ENCODE measurements at regions not wholly inside any gene's neighbourhood (a gene's known extent, or its start where the extent isn't known, plus 50 kb on each side); places are given as distances from the start of the nearest gene placed in this dataset.

DNA sequence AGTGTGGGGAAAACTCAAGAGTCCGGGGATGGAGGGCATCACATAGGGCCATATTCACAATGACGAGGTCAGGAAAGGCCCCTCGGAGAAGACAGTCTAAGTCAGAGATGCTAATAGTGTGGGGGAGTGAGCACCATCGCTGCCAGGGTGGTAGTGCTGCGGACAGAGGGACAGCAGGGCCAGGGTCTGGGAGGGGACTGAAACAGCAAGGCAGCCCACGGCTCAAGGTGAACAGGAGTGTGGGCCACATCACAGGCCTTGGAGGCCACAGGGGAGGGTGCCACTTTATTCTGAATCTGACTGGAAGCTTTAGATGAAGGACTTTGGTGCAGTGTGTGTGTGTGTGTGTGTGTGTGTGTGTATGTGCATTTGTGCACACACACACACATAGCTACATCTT, 130.9 kb upstream of the GLI2 start:
- H3K27ac ChIP-seq, result no peak overlapping the region
- intact Hi-C loops (cut with DNase I), result no loop called here
- no peak for DNase-seq
- no peak overlapping the region for H3K4me3 ChIP-seq
- WGBS, 3 donors, result 87 to 95% (median 89%) methylated on average over 6 of the region's 6 CpGs
- no peaks in the 10 kb centered on the region for H3K36me3 ChIP-seq
- H3K9me3 ChIP-seq, result no peaks in the 10 kb centered on the region
- TF ChIP-seq POLR2A (IDR thresholded peaks at IDR 0.05), result no peak
- no peak for TF ChIP-seq EP300 (IDR thresholded peaks at IDR 0.05)
- TF ChIP-seq, protein P1, sequence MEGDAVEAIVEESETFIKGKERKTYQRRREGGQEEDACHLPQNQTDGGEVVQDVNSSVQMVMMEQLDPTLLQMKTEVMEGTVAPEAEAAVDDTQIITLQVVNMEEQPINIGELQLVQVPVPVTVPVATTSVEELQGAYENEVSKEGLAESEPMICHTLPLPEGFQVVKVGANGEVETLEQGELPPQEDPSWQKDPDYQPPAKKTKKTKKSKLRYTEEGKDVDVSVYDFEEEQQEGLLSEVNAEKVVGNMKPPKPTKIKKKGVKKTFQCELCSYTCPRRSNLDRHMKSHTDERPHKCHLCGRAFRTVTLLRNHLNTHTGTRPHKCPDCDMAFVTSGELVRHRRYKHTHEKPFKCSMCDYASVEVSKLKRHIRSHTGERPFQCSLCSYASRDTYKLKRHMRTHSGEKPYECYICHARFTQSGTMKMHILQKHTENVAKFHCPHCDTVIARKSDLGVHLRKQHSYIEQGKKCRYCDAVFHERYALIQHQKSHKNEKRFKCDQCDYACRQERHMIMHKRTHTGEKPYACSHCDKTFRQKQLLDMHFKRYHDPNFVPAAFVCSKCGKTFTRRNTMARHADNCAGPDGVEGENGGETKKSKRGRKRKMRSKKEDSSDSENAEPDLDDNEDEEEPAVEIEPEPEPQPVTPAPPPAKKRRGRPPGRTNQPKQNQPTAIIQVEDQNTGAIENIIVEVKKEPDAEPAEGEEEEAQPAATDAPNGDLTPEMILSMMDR (IDR thresholded peaks at IDR 0.05), result no peak
- no peaks in the 10 kb centered on the region for H3K4me1 ChIP-seq (ENCODE audit: insufficient read depth)
- no peaks in the 10 kb centered on the region for H3K27me3 ChIP-seq

- H3K4me3 ChIP-seq, result no peak overlapping the region
- TF ChIP-seq POLR2A (IDR thresholded peaks at IDR 0.05) (no peak), EP300 (IDR thresholded peaks at IDR 0.05) (no peak)
- TF ChIP-seq, protein P1 (IDR thresholded peaks at IDR 0.05), result no peak
- H3K27me3 ChIP-seq, result no peaks in the 10 kb centered on the region
- H3K36me3 ChIP-seq, result no peaks in the 10 kb centered on the region
- H3K27ac ChIP-seq, result no peak overlapping the region
- WGBS, 3 donors, result 79 to 83% (median 81%) methylated on average over 10 of the region's 10 CpGs
- intact Hi-C loops (cut with DNase I), result no loop called here
- no peak for DNase-seq
- H3K4me1 ChIP-seq (ENCODE audit: insufficient read depth), result no peaks in the 10 kb centered on the region
- no peaks in the 10 kb centered on the region for H3K9me3 ChIP-seq
These were observed 130.3 kb upstream of the GLI2 start for GRCh38 chr2:120605231-120605935.

DNA sequence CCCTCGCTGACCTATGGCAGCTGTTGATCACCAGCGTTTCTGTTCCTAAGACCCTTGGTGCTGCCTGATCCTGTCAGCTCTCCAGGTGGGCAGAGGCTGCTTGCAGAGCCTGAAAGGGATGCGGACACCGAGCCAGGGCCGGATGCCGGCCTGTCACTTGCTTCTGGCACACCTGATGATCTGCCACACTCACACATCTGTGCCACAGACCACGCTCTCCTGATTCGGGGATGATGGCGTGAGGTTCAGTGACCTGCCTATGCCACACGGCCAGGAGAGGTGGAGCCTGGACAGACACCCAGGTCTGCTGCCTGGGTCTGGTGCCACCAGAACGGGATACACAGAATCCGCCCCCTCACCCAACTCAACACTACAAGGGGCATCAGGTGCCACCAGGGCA, 129.4 kb upstream of the GLI2 start:
- no peak overlapping the region for H3K27ac ChIP-seq
- H3K4me1 ChIP-seq (ENCODE audit: insufficient read depth), result no peaks in the 10 kb centered on the region
- no peaks in the 10 kb centered on the region for H3K36me3 ChIP-seq
- no peaks in the 10 kb centered on the region for H3K9me3 ChIP-seq
- WGBS, 3 donors, result 81 to 87% (median 81%) methylated on average over 12 of the region's 12 CpGs
- DNase-seq, result no peak
- H3K27me3 ChIP-seq, result no peaks in the 10 kb centered on the region
- intact Hi-C loops (cut with DNase I), result no loop called here
- TF ChIP-seq, protein P1 (IDR thresholded peaks at IDR 0.05), result no peak
- TF ChIP-seq POLR2A (IDR thresholded peaks at IDR 0.05) (no peak), EP300 (IDR thresholded peaks at IDR 0.05) (no peak)
- H3K4me3 ChIP-seq, result no peak overlapping the region

DNA sequence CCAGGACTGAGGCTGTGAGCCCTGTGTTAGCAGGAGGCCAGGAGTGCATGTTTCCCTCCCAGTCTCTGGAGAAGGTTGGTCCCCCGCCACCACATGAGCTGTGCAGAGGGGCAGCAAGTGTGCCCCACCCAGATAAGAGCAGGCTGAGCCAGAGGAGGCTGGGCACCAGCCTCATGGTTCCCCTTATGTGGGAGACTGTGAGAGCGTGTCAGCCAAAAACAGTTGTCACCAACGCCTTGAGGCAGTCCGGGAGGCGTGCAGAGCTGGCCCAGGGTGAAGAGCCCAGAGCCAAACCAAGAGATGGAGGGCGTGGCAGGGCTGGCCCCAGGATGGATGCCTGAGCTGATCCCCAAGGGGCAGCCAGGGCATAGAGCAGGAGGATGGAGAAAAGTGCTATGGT, 128.7 kb upstream of the GLI2 start:
- Histone ChIP-seq H3K4me1 (ENCODE audit: insufficient read depth) (no peaks in the 10 kb centered on the region), H3K4me3 (no peak overlapping the region), H3K27ac (no peak overlapping the region), H3K27me3 (no peaks in the 10 kb centered on the region), H3K9me3 (no peaks in the 10 kb centered on the region), H3K36me3 (no peaks in the 10 kb centered on the region)
- intact Hi-C loops (cut with DNase I), result no loop called here
- no peak for DNase-seq
- TF ChIP-seq, protein P1 (IDR thresholded peaks at IDR 0.05), result no peak
- TF ChIP-seq EP300 (IDR thresholded peaks at IDR 0.05) (no peak), POLR2A (IDR thresholded peaks at IDR 0.05) (no peak)
- WGBS, 3 donors, result 89 to 90% (median 89%) methylated on average over 6 of the region's 6 CpGs
